ENCODE measurements at regions not wholly inside any gene's neighbourhood (a gene's known extent, or its start where the extent isn't known, plus 50 kb on each side); places are given as distances from the start of the nearest gene placed in this dataset.

GRCh38 chr9:20037699-20038098, 248.9 kb upstream of the SLC24A2 start:
- no peak for DNase-seq

- DNase-seq, result no peak
These were observed 244.7 kb upstream of the SLC24A2 start for GRCh38 chr9:20033511-20033910.

DNA sequence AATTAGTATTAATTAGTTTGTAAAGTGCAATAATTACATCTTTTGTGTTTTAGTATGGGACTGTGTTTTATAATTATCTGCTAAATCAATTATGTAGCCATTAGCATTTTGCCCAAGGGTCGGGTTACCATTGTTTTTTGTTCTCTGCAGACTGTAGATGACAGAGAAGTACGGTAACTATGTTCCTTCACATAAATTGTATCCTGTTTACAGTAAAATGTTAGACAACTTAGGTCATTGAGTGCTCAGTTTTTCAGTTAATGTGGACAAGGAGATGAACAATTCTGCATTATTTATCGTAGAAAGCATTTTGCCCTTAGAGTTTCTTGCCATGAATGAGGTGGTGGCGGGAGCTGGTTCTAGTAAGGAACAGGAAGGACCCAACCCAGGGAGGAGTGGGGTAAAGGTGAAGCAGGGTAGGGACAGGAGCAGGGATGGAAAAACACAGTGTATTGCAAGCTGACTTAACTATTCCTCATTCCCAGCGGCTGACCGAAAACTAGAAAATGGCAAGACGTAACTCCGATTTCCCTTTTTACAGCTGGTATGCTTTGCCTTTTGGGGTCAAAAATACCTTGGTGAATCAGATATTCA, 243.7 kb upstream of the SLC24A2 start:
- no peak for DNase-seq

GRCh38 chr9:20031836-20032235, 243.0 kb upstream of the SLC24A2 start:
- DNase-seq, result no peak

DNA sequence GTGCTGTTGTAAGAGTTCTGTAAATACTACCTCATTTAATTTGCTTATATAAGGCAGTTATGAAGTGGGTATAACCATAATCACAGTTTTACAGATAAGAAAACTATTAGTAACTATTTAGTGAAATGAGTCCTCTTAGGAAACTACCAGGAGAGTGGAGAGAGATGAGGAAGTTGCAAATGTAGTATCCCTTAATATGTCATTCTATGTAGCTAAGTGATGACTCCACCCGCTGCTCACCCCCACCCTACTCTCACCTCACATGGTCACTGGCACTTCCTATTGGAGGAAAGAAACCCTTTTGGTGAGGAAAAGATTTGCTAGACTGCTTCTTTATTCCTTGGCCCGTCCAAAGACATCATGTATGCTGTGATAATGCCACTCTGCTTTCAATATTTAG, 241.8 kb upstream of the SLC24A2 start:
- DNase-seq, result no peak

DNA sequence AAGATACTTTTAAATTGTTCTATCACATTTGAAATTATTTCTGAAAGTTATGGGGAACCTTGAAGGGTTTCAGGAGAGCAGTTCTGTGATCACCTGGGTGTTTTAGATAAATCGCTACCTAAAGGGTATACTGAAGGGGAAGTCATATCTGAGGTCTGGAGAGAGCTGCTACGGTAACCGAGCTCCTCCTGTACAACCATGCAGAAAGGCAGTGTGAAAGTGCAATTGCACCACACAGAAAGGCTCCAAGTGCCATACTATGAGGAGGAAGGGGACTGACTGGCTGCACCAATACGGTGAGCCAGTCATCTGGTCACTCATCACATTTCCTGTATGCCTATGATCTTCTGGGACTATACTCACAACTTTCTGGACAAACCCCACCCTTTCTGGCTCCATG, 241.4 kb upstream of the SLC24A2 start:
- DNase-seq, result no peak

- no peak for DNase-seq
These were observed 240.0 kb upstream of the SLC24A2 start for GRCh38 chr9:20028849-20029231.

DNA sequence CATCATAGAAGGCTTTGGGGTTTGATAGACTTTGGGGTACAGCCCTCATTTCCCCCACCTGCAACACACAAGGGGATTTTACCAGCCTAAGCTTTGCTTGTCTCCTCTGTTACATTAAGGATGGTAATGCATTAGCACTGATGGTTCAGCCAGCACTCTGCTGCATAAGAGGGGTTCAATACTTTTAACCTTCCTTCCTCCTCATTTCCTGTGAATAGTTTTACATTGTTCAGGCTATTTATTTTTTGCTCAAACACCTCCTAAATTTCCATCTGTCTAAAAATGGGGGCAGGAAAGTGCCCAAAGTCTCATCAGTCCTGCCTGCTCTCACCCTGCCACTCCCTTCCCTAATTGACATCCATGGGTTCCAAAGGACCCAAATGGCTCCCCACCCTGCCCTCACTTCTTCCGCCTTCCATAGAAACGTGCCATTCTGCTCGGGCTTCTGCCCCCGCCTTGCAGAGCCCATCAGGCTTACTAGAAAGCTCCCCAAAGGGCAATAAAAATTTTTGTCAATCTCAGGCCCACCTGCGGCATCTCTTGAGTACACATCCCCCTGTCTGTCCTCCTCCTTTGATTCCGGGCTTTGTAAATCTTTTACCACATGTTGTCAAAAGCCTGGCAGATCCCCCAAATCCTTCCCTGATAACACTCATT, 239.5 kb upstream of the SLC24A2 start:
- DNase-seq, result no peak

DNA sequence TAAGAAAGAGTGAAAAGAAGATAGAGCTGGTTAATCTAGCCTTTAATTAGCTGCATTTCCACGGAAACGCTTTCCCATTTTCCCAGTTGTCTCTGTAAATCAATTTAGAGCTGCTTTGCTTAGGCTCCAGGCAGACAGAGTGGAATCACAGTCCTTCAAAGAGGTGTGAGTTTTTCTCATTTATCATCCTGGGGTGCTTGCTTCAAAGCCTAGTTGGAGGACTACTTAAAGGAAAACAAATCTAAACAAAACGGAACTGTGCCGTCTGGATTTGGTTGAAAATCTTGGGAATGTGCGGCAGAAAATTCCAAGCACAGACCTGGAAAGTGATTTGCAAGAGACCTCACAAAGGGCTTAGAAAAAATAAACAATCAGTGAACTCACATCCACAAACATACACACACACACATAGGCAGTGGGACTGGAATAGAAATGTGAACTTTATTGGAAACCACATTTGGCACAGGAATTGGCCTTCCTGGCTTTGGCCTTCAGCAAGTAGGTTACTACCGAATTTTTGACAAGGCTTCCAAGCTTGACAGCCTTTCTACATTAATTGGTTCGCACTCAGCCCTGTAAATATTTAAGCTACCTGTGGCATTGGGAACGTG, 235.2 kb upstream of the SLC24A2 start:
- DNase-seq, result no peak

DNA sequence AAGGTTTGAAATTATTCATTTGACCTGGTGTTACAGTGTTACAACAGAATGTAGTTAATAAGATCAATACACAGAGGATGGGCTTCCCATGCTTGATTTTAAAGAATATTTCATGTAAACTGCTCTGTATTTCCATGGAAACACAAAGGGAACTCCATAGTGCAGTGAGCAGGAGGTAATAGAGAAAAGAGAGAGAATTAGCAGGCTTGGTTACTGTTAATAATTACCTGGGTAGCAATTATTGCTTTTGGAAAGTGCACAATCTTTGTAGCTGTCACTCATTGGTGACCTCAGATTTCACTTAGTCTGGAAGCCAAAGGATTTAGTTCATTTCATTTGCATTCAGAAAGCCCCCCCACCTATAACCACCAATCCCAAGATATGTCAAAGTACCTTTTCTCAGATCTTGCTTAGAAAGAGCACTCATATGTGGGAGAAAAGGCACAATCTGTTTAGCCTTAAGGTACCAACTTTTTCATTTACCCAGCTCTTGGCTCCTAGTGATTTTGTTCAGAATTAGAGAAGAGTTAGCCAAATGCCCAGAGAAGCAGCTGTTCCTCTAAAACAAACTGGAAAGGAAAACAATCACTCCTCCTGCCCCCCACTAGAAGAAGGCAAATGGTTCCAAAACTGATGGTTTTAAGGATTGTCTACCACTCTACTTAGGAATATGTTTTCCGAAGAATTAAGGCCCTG, 234.5 kb upstream of the SLC24A2 start:
- DNase-seq, result no peak

DNA sequence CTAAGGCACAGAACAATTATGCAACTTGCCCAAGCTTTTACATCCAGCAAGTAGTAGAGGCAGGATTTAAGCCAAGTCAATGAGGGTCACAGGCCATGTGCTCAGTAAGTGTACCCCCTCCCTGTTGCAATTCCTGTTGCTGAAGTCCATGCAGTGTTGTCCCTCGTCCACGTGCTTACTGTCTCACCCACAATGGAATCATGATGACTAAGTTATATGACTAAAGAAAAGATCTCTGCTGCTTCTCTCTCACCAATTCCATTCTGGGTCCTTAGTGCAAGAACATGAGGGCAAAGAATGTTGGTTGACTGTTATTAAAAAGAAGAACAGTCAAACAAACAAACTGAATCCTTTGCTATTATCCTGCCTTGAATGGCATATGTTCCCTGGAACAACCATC, 233.6 kb upstream of the SLC24A2 start:
- DNase-seq, result no peak

- DNase-seq, result no peak
These were observed 227.8 kb upstream of the SLC24A2 start for GRCh38 chr9:20016611-20017010.

DNA sequence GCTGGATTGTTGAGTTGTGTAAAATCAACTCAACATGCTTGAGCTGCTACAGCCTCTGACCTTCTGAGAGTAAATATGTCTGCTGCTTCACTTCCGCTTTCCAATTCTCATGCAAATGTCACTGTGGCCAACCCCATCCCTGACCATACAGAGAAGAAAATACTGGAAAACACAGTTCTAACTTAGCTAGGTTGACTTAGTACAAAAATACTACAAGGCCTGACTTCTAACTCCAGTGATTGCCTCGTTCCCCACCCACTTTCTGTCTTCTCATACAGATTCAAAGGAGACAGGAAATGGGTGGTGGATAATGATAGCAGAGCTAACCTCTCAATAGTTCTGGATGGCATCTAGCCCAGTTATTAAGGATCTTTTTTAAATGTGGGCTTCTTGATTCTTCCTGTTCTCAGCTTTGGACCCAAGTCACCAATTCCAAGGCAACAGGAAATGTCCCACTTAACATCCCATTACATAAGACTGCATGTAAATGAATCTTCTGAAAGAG, 226.6 kb upstream of the SLC24A2 start:
- no peak for DNase-seq

DNA sequence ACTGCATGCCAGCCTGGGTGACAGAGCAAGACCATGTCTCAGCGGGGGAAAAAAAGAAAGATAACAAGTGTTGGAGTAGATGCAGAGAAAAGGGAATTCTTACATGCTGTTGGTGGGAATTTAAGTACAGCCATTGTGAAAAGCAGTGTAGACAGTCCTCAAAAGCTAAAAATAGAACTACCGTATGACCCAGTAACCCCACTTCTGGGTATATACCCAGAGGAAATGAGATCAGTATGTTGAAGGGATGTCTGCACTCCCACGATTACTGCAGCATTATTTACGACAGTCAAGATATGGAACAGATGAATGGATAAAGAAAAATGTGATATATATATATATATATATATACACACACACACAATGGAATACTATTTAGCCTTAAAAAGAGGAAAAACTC, 225.3 kb upstream of the SLC24A2 start:
- DNase-seq, result no peak

- DNase-seq, result no peak
These were observed 223.4 kb upstream of the SLC24A2 start for GRCh38 chr9:20012232-20012631.

DNA sequence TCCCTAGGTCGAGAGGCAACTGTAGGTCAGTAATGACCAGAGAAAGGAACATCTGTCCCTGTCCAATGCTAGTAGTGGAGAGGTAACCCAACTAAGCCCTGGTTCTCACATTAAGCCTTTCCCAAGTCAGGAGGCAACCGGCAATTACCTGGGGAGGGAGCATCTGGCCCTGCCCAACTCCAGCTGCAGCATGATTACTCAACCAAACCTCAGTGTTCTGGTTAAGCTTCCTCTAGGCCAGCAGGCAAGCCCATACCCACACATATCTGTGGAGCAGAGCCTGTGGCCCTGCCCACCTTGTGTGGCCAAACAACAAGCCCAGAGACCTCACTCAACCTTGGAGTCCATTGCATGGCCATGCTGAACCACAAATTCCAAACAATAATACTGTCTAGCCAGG, 220.8 kb upstream of the SLC24A2 start:
- DNase-seq, result no peak

DNA sequence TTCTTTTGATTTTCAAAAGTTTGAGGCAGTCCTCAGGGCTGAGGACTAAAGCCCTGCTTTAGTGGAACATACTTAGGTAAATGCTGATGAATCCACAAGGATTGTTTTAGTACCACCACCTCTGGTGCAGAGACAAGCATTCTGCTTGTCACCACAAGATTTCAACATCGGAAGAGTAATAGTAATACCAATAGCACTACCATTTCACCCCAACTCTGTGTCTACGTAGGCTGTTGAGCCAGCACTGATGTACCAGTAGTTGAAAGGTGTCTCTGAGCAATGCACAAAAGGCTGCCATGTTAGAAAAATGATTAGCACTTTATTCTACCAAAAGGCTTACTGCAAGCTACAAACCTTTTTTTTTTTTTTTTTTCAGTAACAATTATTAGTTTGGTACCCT, 213.2 kb upstream of the SLC24A2 start:
- no peak for DNase-seq

DNA sequence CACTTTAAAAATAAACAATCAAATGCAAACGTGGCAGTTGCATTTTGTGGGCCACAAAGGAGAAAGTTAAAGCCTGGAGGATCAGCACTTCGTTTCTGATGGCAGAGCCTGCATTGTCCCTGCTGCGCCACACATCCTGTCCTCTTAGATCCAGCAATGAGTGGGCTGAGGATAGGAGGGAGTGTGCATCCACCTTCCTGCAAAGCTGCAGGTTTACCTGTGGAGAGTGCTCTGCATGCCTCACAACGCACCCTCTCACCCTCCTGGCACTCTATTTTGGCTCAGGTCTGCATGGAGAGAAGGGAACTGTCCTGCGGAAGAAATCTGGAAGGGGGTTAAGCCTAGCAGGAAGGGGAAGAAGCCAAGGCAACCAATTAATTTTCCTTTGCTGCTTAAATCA, 212.2 kb upstream of the SLC24A2 start:
- DNase-seq, result no peak

- no peak for DNase-seq
These were observed 210.7 kb upstream of the SLC24A2 start for GRCh38 chr9:19999491-20000057.

GRCh38 chr9:19998823-19999455, 210.1 kb upstream of the SLC24A2 start:
- no peak for DNase-seq

DNA sequence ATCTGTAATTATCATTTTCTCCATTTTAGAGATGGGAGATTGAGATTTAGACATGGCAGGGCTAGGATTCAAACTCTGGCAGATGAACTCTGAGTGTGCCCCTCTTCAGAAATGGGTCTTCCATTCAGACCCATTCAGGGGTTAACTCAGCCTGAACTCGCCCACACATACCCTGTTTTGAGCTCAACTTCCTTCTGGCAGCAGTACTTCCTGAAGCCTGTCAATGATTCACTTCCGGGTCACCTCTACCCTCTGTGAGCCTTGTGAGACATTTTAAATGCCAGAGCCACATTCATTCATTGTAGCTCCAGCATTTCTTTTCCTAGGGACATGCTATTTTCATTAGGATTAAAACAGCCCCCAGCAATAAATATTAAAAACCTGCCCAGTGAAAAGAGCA, 209.3 kb upstream of the SLC24A2 start:
- no peak for DNase-seq

GRCh38 chr9:19995619-19996018, 206.8 kb upstream of the SLC24A2 start:
- no peak for DNase-seq

DNA sequence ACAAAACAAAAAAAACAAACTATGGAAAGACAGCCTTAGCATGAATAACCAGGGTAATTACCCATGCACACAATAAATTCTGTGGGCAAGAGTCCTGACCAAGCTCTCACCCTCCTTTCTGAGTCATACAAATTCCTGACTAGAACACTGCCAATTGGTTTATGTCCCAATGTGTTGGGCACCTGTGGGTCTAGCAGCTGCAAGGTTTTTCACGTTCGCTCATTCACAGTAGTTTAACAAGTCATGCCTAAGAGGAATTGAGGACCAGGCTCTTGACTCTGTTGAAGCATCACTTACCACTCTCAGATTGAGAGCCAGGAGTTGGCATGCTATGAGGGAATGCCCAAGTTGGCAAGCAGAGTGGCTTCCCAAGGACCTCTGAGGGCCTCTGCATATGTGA, 205.5 kb upstream of the SLC24A2 start:
- DNase-seq, result no peak

Measured in NCI-H2029 treated with DMSO at 0.1 percent for 48 hours (cell line).